Kidney epithelial cell (primary cell): ENCODE measurements at regions not wholly inside any gene's neighbourhood (a gene's known extent, or its start where the extent isn't known, plus 50 kb on each side); places are given as distances from the start of the nearest gene placed in this dataset.
"Not testable (repeated sequence)": the region's sequence is repeated elsewhere in the genome, so short reads cannot be mapped to it uniquely, and the experiment has no call there.

Experiments used
- DNase-seq: peaks from one replicate; pipeline ENCODE4 v3.0.0-alpha.2; 2010; ENCODE audit warnings: low read depth
- H3K27me3 ChIP-seq: 2 replicates; pipeline ENCODE4 v1.6.0; 2011; ENCODE audit warnings: low read length; ENCODE audit not compliant: control insufficient read depth, insufficient read depth
- H3K36me3 ChIP-seq: 2 replicates; pipeline ENCODE4 v1.5.1; 2011; ENCODE audit warnings: low read length; ENCODE audit not compliant: control insufficient read depth, insufficient read depth
- H3K4me3 ChIP-seq: 2 replicates; pipeline ENCODE4 v1.5.1; 2011; ENCODE audit warnings: low read depth, mild to moderate bottlenecking, control low read depth, low read length
- TF ChIP-seq, protein P1 (sequence below): IDR thresholded peaks from 2 replicates; pipeline ENCODE4 v1.5.1; 2011; ENCODE audit warnings: mild to moderate bottlenecking, moderate library complexity, low read length, control low read depth, inconsistent platforms; ENCODE audit not compliant: insufficient read depth, poor library complexity, severe bottlenecking

- Histone ChIP-seq H3K4me3 (no peak overlapping the region), H3K36me3 (no peaks in the 10 kb centered on the region), H3K27me3 (no peaks in the 10 kb centered on the region)
- DNase-seq: no peak
- TF ChIP-seq, protein P1, sequence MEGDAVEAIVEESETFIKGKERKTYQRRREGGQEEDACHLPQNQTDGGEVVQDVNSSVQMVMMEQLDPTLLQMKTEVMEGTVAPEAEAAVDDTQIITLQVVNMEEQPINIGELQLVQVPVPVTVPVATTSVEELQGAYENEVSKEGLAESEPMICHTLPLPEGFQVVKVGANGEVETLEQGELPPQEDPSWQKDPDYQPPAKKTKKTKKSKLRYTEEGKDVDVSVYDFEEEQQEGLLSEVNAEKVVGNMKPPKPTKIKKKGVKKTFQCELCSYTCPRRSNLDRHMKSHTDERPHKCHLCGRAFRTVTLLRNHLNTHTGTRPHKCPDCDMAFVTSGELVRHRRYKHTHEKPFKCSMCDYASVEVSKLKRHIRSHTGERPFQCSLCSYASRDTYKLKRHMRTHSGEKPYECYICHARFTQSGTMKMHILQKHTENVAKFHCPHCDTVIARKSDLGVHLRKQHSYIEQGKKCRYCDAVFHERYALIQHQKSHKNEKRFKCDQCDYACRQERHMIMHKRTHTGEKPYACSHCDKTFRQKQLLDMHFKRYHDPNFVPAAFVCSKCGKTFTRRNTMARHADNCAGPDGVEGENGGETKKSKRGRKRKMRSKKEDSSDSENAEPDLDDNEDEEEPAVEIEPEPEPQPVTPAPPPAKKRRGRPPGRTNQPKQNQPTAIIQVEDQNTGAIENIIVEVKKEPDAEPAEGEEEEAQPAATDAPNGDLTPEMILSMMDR: no peak
Measured at GRCh38 chr2:167651406-167652151, 595.8 kb downstream of the STK39 start.

GRCh38 chr2:167646557-167646956 lies 600.8 kb downstream of the STK39 start:
- H3K27me3 ChIP-seq: no peaks in the 10 kb centered on the region
- TF ChIP-seq, protein P1: no peak
- DNase-seq: no peak
- H3K36me3 ChIP-seq: no peaks in the 10 kb centered on the region
- no peak overlapping the region for H3K4me3 ChIP-seq

GRCh38 chr2:167640096-167640495 lies 607.3 kb downstream of the STK39 start:
- H3K4me3 ChIP-seq: no peak overlapping the region
- TF ChIP-seq, protein P1: no peak
- H3K27me3 ChIP-seq: no peaks in the 10 kb centered on the region
- DNase-seq: no peak
- no peaks in the 10 kb centered on the region for H3K36me3 ChIP-seq

DNA sequence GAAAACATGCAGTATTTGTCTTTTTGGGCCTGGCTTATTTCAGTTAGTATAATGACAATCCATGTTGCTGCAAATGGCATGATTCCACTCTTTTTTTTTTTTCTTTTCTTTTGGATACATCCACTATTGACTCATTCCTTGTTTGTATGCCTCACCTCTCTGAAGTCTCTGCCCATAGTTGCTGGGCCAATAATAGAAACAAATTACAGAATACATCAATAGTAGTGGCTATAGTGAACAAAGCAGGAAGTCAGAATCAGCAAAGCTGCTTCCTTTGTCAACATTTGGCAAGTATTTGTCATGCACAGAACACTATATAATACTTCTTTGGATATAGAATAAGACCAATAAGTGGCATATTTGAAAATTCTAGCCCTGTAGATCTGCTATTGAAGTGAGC lies 609.7 kb downstream of the STK39 start:
- Histone ChIP-seq H3K36me3 (no peaks in the 10 kb centered on the region), H3K4me3 (no peak overlapping the region), H3K27me3 (no peaks in the 10 kb centered on the region)
- no peak for DNase-seq
- TF ChIP-seq, protein P1: no peak

GRCh38 chr2:167632271-167632670 lies 615.1 kb downstream of the STK39 start:
- H3K27me3 ChIP-seq, DNase-seq: not testable (repeated sequence)

DNA sequence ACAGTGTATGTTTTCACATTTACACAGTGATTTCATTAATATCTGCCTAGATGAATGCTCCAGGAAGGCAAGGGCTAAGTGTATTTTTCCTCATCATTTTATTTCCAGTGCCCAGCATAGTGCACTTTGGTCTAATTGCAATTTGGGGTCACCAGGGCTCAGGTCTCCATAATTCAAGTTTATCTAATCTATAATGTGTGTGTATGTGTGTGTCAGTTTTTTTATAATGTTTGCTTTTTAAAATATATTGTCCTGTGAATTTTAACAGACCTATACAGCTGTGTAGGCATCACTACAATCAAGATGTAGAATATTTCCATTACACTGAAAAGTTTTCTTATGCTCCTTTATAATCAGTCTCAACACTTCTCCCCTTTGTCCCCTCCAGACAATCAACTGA lies 620.4 kb downstream of the STK39 start:
- H3K4me3 ChIP-seq: no peak overlapping the region
- H3K36me3 ChIP-seq: no peaks in the 10 kb centered on the region
- no peaks in the 10 kb centered on the region for H3K27me3 ChIP-seq
- TF ChIP-seq, protein P1: no peak
- DNase-seq: no peak

More at GRCh38 chr2:167632271-167632670, 615.1 kb downstream of the STK39 start:
- H3K4me3 ChIP-seq, H3K36me3 ChIP-seq: not testable (repeated sequence)
